ENCODE measurements at regions not wholly inside any gene's neighbourhood (a gene's known extent, or its start where the extent isn't known, plus 50 kb on each side); places are given as distances from the start of the nearest gene placed in this dataset.

GRCh38 chr7:73970801-73971229 is 57.2 kb upstream of the ELN start:
- no peak overlapping the region for H3K27ac Mint-ChIP-seq
- H3K4me3 Mint-ChIP-seq = no peak overlapping the region
- no peaks in the 10 kb centered on the region for H3K9me3 Mint-ChIP-seq
- H3K36me3 Mint-ChIP-seq (ENCODE audit: low read depth) = no peaks in the 10 kb centered on the region
- H3K4me1 Mint-ChIP-seq (ENCODE audit: low read depth) = no peaks in the 10 kb centered on the region
- H3K27me3 Mint-ChIP-seq = peaks cover 5% of the 10 kb centered on the region
- DNase-seq = no peak

GRCh38 chr7:73971322-73971703 is 56.7 kb upstream of the ELN start:
- no peaks in the 10 kb centered on the region for H3K9me3 Mint-ChIP-seq
- peaks cover 5% of the 10 kb centered on the region for H3K27me3 Mint-ChIP-seq
- no peak overlapping the region for H3K27ac Mint-ChIP-seq
- no peaks in the 10 kb centered on the region for H3K36me3 Mint-ChIP-seq (ENCODE audit: low read depth)
- no peak for DNase-seq
- no peaks in the 10 kb centered on the region for H3K4me1 Mint-ChIP-seq (ENCODE audit: low read depth)
- no peak overlapping the region for H3K4me3 Mint-ChIP-seq

- no peak overlapping the region for H3K27ac Mint-ChIP-seq
- no peak overlapping the region for H3K4me3 Mint-ChIP-seq
- no peaks in the 10 kb centered on the region for H3K9me3 Mint-ChIP-seq
- H3K4me1 Mint-ChIP-seq (ENCODE audit: low read depth) = no peaks in the 10 kb centered on the region
- DNase-seq = no peak
- peaks cover 5% of the 10 kb centered on the region for H3K27me3 Mint-ChIP-seq
- H3K36me3 Mint-ChIP-seq (ENCODE audit: low read depth) = no peaks in the 10 kb centered on the region
Measured at GRCh38 chr7:73971704-73972341, 56.1 kb upstream of the ELN start.

- no peak for DNase-seq
- H3K4me3 Mint-ChIP-seq = no peak overlapping the region
- H3K27ac Mint-ChIP-seq = no peak overlapping the region
- no peaks in the 10 kb centered on the region for H3K9me3 Mint-ChIP-seq
- H3K27me3 Mint-ChIP-seq = peaks cover 6% of the 10 kb centered on the region
- H3K4me1 Mint-ChIP-seq (ENCODE audit: low read depth) = no peaks in the 10 kb centered on the region
- no peaks in the 10 kb centered on the region for H3K36me3 Mint-ChIP-seq (ENCODE audit: low read depth)
Measured at GRCh38 chr7:73972614-73973013, 55.4 kb upstream of the ELN start.

GRCh38 chr7:73973091-73973490 is 54.9 kb upstream of the ELN start:
- no peak overlapping the region for H3K27ac Mint-ChIP-seq
- no peaks in the 10 kb centered on the region for H3K9me3 Mint-ChIP-seq
- no peak overlapping the region for H3K4me3 Mint-ChIP-seq
- H3K4me1 Mint-ChIP-seq (ENCODE audit: low read depth) = no peaks in the 10 kb centered on the region
- H3K36me3 Mint-ChIP-seq (ENCODE audit: low read depth) = no peaks in the 10 kb centered on the region
- peaks cover 11% of the 10 kb centered on the region for H3K27me3 Mint-ChIP-seq
- DNase-seq = no peak

- Mint-ChIP-seq H3K27ac (no peak overlapping the region), H3K9me3 (no peaks in the 10 kb centered on the region), H3K4me3 (no peak overlapping the region), H3K36me3 (ENCODE audit: low read depth) (no peaks in the 10 kb centered on the region), H3K4me1 (ENCODE audit: low read depth) (no peaks in the 10 kb centered on the region), H3K27me3 (peaks cover 11% of the 10 kb centered on the region)
- no peak for DNase-seq
Measured at GRCh38 chr7:73974101-73974947, 53.6 kb upstream of the ELN start.

- Mint-ChIP-seq H3K27me3 (peaks cover 11% of the 10 kb centered on the region), H3K36me3 (ENCODE audit: low read depth) (no peaks in the 10 kb centered on the region), H3K9me3 (no peaks in the 10 kb centered on the region), H3K4me1 (ENCODE audit: low read depth) (no peaks in the 10 kb centered on the region), H3K4me3 (no peak overlapping the region), H3K27ac (no peak overlapping the region)
- DNase-seq = peak; percentile 2
Measured at GRCh38 chr7:73974948-73975926, 52.7 kb upstream of the ELN start.

- no peaks in the 10 kb centered on the region for H3K4me1 Mint-ChIP-seq (ENCODE audit: low read depth)
- no peak overlapping the region for H3K27ac Mint-ChIP-seq
- DNase-seq = no peak
- H3K4me3 Mint-ChIP-seq = no peak overlapping the region
- H3K27me3 Mint-ChIP-seq = peaks cover 11% of the 10 kb centered on the region
- H3K9me3 Mint-ChIP-seq = no peaks in the 10 kb centered on the region
- H3K36me3 Mint-ChIP-seq (ENCODE audit: low read depth) = no peaks in the 10 kb centered on the region
Measured at GRCh38 chr7:73976761-73977618, 51.0 kb upstream of the ELN start.

GRCh38 chr7:73977619-73978618 is 50.1 kb upstream of the ELN start:
- Mint-ChIP-seq H3K27ac (no peak overlapping the region), H3K9me3 (no peaks in the 10 kb centered on the region), H3K4me1 (ENCODE audit: low read depth) (no peaks in the 10 kb centered on the region), H3K36me3 (ENCODE audit: low read depth) (no peaks in the 10 kb centered on the region), H3K27me3 (peaks cover 11% of the 10 kb centered on the region), H3K4me3 (no peak overlapping the region)
- DNase-seq = no peak
